ENCODE measurements at regions not wholly inside any gene's neighbourhood (a gene's known extent, or its start where the extent isn't known, plus 50 kb on each side); places are given as distances from the start of the nearest gene placed in this dataset.
"Not testable (repeated sequence)": the region's sequence is repeated elsewhere in the genome, so short reads cannot be mapped to it uniquely, and the experiment has no call there.

GRCh38 chr3:177438596-177439220 is 241.4 kb upstream of the TBL1XR1 start:
- DNase-seq: no peak

GRCh38 chr3:177439694-177440269 is 242.5 kb upstream of the TBL1XR1 start:
- DNase-seq: no peak

GRCh38 chr3:177440456-177441104 is 243.3 kb upstream of the TBL1XR1 start:
- DNase-seq: peak; percentile 91

GRCh38 chr3:177441276-177441812 is 244.1 kb upstream of the TBL1XR1 start:
- no peak for DNase-seq

GRCh38 chr3:177441813-177442646 is 244.7 kb upstream of the TBL1XR1 start:
- no peak for DNase-seq

- no peak for DNase-seq
These were observed 246.2 kb upstream of the TBL1XR1 start for GRCh38 chr3:177443469-177443868.

- DNase-seq: no peak
These were observed 247.4 kb upstream of the TBL1XR1 start for GRCh38 chr3:177444696-177445095.

GRCh38 chr3:177445549-177445948 is 248.3 kb upstream of the TBL1XR1 start:
- DNase-seq: no peak

GRCh38 chr3:177446165-177446601 is 248.9 kb upstream of the TBL1XR1 start:
- no peak for DNase-seq

GRCh38 chr3:177447938-177448337 is 250.7 kb upstream of the TBL1XR1 start:
- peak; percentile 87 for DNase-seq

GRCh38 chr3:177448987-177449359 is 251.7 kb upstream of the TBL1XR1 start:
- no peak for DNase-seq

- DNase-seq: no peak
These were observed 252.2 kb upstream of the TBL1XR1 start for GRCh38 chr3:177449360-177450006.

GRCh38 chr3:177451301-177451750 is 254.0 kb upstream of the TBL1XR1 start:
- DNase-seq: no peak

- DNase-seq: no peak
These were observed 254.9 kb upstream of the TBL1XR1 start for GRCh38 chr3:177451864-177452830.

- no peak for DNase-seq
These were observed 255.7 kb upstream of the TBL1XR1 start for GRCh38 chr3:177452831-177453450.

GRCh38 chr3:177453451-177453844 is 256.2 kb upstream of the TBL1XR1 start:
- DNase-seq: no peak

- not testable (repeated sequence) for DNase-seq
These were observed 259.9 kb upstream of the TBL1XR1 start for GRCh38 chr3:177457204-177457603.

- no peak for DNase-seq
These were observed 262.1 kb upstream of the TBL1XR1 start for GRCh38 chr3:177459401-177459800.

- no peak for DNase-seq
These were observed 262.8 kb upstream of the TBL1XR1 start for GRCh38 chr3:177460047-177460446.

GRCh38 chr3:177461765-177462164 is 264.5 kb upstream of the TBL1XR1 start:
- DNase-seq: no peak

GRCh38 chr3:177463341-177463740 is 266.1 kb upstream of the TBL1XR1 start:
- not testable (repeated sequence) for DNase-seq
